ENCODE measurements at regions not wholly inside any gene's neighbourhood (a gene's known extent, or its start where the extent isn't known, plus 50 kb on each side); places are given as distances from the start of the nearest gene placed in this dataset.

- TF ChIP-seq, protein P1, sequence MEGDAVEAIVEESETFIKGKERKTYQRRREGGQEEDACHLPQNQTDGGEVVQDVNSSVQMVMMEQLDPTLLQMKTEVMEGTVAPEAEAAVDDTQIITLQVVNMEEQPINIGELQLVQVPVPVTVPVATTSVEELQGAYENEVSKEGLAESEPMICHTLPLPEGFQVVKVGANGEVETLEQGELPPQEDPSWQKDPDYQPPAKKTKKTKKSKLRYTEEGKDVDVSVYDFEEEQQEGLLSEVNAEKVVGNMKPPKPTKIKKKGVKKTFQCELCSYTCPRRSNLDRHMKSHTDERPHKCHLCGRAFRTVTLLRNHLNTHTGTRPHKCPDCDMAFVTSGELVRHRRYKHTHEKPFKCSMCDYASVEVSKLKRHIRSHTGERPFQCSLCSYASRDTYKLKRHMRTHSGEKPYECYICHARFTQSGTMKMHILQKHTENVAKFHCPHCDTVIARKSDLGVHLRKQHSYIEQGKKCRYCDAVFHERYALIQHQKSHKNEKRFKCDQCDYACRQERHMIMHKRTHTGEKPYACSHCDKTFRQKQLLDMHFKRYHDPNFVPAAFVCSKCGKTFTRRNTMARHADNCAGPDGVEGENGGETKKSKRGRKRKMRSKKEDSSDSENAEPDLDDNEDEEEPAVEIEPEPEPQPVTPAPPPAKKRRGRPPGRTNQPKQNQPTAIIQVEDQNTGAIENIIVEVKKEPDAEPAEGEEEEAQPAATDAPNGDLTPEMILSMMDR (IDR thresholded peaks at IDR 0.05 in 8 of 11, conservative IDR thresholded peaks at IDR 0.05 in 3 of 11): no peak
- TF ChIP-seq POLR2AphosphoS5 (IDR thresholded peaks at IDR 0.05): no peak
- TF ChIP-seq POLR2A (IDR thresholded peaks at IDR 0.05): no peak
Observed at GRCh38 chr1:55517036-55517435, 301.9 kb upstream of the USP24 start.
